Ovary (tissue), 3 donors: ENCODE measurements at regions not wholly inside any gene's neighbourhood (a gene's known extent, or its start where the extent isn't known, plus 50 kb on each side); places are given as distances from the start of the nearest gene placed in this dataset.

Experiments used
- CTCF ChIP-seq, 3 donors: fragments of 450-650 bp in 2 of 3; fragments of 200-600 bp in 1 of 3; IDR thresholded peaks; one replicate each; pipeline versions ENCODE4 v1.5.1 to v1.8.0; 2016 to 2022; ENCODE audit warnings: antibody characterized with exemption in 3 of 3, mild to moderate bottlenecking in 1 of 3
- POLR2A ChIP-seq: fragments of 450-650 bp; IDR thresholded peaks from one replicate; pipeline ENCODE4 v1.6.1; 2017; ENCODE audit warnings: antibody characterized with exemption, mild to moderate bottlenecking, moderate library complexity
- donor health status: DM: no; HTN: no; CAD: no.

- TF ChIP-seq POLR2A (no peak), CTCF (IDR thresholded peaks at IDR 0.05) (no peak)
These were observed 451.0 kb upstream of the SULF2 start for GRCh38 chr20:48236000-48236970.
